ENCODE measurements at regions not wholly inside any gene's neighbourhood (a gene's known extent, or its start where the extent isn't known, plus 50 kb on each side); places are given as distances from the start of the nearest gene placed in this dataset.

GRCh38 chr12:98259693-98260092 is 255.7 kb upstream of the TMPO start:
- DNase-seq (no peak), ATAC-seq (no peak)
- intact Hi-C loops (cut with DNase I) = no loop called here
- H3K27me3 ChIP-seq = no peaks in the 10 kb centered on the region
- WGBS, 2 donors = 67 to 76% methylated on average over 5 of the region's 5 CpGs
- no peak overlapping the region for H3K4me3 ChIP-seq
- H3K4me1 ChIP-seq = no peaks in the 10 kb centered on the region
- H3K27ac ChIP-seq = no peak overlapping the region
- no peaks in the 10 kb centered on the region for H3K36me3 ChIP-seq
- H3K9me3 ChIP-seq = no peaks in the 10 kb centered on the region
- TF ChIP-seq CTCF (IDR thresholded peaks at IDR 0.05) = no peak

GRCh38 chr12:98260276-98260675 is 255.1 kb upstream of the TMPO start:
- intact Hi-C loops (cut with DNase I) = no loop called here
- WGBS, 2 donors = 82 to 86% methylated on average over 5 of the region's 5 CpGs
- H3K4me3 ChIP-seq = no peak overlapping the region

GRCh38 chr12:98262902-98263301 is 252.5 kb upstream of the TMPO start:
- Histone ChIP-seq H3K9me3 (peaks cover 0 to 16% (median 5%) of the 10 kb centered on the region in 11 donors), H3K27me3 (no peaks in the 10 kb centered on the region), H3K4me1 (no peaks in the 10 kb centered on the region), H3K36me3 (no peaks in the 10 kb centered on the region), H3K4me3 (no peak overlapping the region), H3K27ac (no peak overlapping the region)
- no peak for TF ChIP-seq CTCF (IDR thresholded peaks at IDR 0.05)
- intact Hi-C loops (cut with DNase I) = no loop called here
- WGBS, 2 donors = 66 to 68% methylated on average over 6 of the region's 6 CpGs
- no peak for DNase-seq
- no peak for ATAC-seq

More at GRCh38 chr12:98260276-98260675, 255.1 kb upstream of the TMPO start:
- Histone ChIP-seq H3K27ac (no peak overlapping the region), H3K9me3 (no peaks in the 10 kb centered on the region), H3K27me3 (no peaks in the 10 kb centered on the region), H3K36me3 (no peaks in the 10 kb centered on the region), H3K4me1 (no peaks in the 10 kb centered on the region)
- DNase-seq (no peak), ATAC-seq (no peak)
- TF ChIP-seq CTCF (IDR thresholded peaks at IDR 0.05) = no peak

GRCh38 chr12:98274430-98275130 is 240.8 kb upstream of the TMPO start:
- H3K4me3 ChIP-seq = no peak overlapping the region
- H3K27ac ChIP-seq = no peak overlapping the region
- 61 to 69% methylated on average over 5 of the region's 5 CpGs for WGBS, 2 donors
- peaks cover 0 to 11% (median 0%) of the 10 kb centered on the region in 11 donors for H3K9me3 ChIP-seq
- TF ChIP-seq CTCF (IDR thresholded peaks at IDR 0.05) = no peak
- ATAC-seq (no peak), DNase-seq (no peak)
- no peaks in the 10 kb centered on the region for H3K36me3 ChIP-seq
- intact Hi-C loops (cut with DNase I) = no loop called here
- H3K27me3 ChIP-seq = no peaks in the 10 kb centered on the region
- no peaks in the 10 kb centered on the region for H3K4me1 ChIP-seq

Data from heart right ventricle (tissue), 16 donors.